Esophagus muscularis mucosa (tissue), 4 donors: ENCODE measurements at regions not wholly inside any gene's neighbourhood (a gene's known extent, or its start where the extent isn't known, plus 50 kb on each side); places are given as distances from the start of the nearest gene placed in this dataset.

Experiments used
- EP300 ChIP-seq: sonication (generic); formaldehyde crosslinking; IDR thresholded peaks from one replicate; pipeline ENCODE4 v1.6.1; 2017; ENCODE audit warnings: antibody characterized with exemption
- POLR2A ChIP-seq: fragments of 450-650 bp; IDR thresholded peaks from one replicate; pipeline ENCODE4 v1.6.1; 2017; ENCODE audit warnings: antibody characterized with exemption, moderate library complexity, mild to moderate bottlenecking, low read depth
- POLR2AphosphoS5 ChIP-seq, 2 donors: sonication (generic); formaldehyde crosslinking; IDR thresholded peaks; one replicate each; pipeline ENCODE4 v1.6.1; 2017; ENCODE audit warnings: antibody characterized with exemption in 2 of 2
- TF ChIP-seq, protein P1 (sequence below), 3 experiments: fragments of 200-600 bp in 2 of 3; fragments of 450-650 bp in 1 of 3; sonication (generic) in 2 of 3; IDR thresholded peaks; one replicate each; pipeline ENCODE4 v1.5.1; 2017 to 2019; ENCODE audit warnings: antibody characterized with exemption in 3 of 3, mild to moderate bottlenecking in 2 of 3, moderate library complexity in 1 of 3

DNA sequence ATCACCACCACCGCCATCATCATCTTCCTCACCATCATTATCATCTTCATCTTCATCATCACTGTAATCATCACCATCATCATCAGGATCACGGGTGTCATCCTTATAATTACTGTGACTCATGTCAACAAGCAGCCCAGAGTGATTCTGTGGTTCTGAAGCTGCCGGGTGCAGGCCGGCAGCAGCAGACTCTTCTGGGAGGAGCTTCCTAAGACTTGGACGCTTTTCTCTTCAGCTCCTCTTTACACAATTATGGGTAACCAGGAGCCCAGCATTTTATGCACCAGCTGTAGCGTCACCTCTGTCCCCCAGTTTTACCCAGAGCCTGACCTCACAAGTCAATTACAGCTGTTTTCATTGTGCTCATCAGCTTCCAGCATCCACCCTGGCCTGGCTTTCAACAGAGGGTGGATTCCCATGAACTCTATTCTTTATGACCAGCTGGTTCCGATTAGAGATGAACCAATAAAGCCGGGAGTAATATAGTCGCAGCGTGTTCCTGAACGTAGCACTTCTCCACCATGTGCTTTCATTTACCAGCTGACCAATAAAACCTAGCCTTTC, 275.8 kb downstream of the FOXL1 start:
- TF ChIP-seq, protein P1, sequence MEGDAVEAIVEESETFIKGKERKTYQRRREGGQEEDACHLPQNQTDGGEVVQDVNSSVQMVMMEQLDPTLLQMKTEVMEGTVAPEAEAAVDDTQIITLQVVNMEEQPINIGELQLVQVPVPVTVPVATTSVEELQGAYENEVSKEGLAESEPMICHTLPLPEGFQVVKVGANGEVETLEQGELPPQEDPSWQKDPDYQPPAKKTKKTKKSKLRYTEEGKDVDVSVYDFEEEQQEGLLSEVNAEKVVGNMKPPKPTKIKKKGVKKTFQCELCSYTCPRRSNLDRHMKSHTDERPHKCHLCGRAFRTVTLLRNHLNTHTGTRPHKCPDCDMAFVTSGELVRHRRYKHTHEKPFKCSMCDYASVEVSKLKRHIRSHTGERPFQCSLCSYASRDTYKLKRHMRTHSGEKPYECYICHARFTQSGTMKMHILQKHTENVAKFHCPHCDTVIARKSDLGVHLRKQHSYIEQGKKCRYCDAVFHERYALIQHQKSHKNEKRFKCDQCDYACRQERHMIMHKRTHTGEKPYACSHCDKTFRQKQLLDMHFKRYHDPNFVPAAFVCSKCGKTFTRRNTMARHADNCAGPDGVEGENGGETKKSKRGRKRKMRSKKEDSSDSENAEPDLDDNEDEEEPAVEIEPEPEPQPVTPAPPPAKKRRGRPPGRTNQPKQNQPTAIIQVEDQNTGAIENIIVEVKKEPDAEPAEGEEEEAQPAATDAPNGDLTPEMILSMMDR (IDR thresholded peaks at IDR 0.05), result no peak
- TF ChIP-seq EP300 (no peak), POLR2AphosphoS5 (IDR thresholded peaks at IDR 0.05) (no peak), POLR2A (no peak)
